ENCODE measurements at regions not wholly inside any gene's neighbourhood (a gene's known extent, or its start where the extent isn't known, plus 50 kb on each side); places are given as distances from the start of the nearest gene placed in this dataset.

DNA sequence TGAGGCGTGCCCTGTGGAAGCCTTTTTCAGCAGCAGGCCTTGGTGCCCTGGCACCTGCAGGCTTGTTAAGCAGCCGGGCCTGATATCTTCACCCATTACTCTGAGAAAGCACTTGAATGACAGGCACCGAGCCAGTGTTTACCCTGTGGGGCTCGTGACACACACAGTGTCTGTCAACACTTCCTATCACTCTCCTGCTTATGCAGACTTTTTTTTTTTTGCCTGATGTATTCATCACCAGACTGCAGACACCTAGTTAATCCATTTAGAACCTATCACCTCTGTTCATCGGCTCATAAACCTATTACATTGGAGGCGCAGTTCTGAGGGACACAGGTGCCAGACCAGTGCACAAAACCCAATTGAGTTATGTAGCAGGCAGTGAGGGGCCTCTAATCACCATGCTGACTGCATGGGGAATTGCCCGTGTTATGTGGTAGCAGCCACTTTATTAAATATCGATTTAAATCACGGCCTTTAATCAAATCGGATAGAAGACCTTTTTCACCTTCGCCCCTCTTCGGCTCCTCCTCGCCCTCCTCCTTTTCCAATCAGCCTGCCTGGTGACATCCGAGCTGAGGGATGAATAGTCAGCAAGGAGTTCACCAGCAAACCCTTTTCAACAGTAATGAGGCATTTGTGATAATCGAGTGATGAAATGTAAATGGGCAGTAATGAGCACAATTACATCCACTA, 962.9 kb upstream of the SLC35B3 start:
- Mint-ChIP-seq H3K27me3 (ENCODE audit: low read depth) (no peaks in the 10 kb centered on the region), H3K27ac (no peak overlapping the region), H3K4me1 (peaks cover 5% of the 10 kb centered on the region), H3K4me3 (no peak overlapping the region), H3K36me3 (ENCODE audit: low read depth) (no peaks in the 10 kb centered on the region), H3K9me3 (no peaks in the 10 kb centered on the region)
- TF ChIP-seq, protein P1, sequence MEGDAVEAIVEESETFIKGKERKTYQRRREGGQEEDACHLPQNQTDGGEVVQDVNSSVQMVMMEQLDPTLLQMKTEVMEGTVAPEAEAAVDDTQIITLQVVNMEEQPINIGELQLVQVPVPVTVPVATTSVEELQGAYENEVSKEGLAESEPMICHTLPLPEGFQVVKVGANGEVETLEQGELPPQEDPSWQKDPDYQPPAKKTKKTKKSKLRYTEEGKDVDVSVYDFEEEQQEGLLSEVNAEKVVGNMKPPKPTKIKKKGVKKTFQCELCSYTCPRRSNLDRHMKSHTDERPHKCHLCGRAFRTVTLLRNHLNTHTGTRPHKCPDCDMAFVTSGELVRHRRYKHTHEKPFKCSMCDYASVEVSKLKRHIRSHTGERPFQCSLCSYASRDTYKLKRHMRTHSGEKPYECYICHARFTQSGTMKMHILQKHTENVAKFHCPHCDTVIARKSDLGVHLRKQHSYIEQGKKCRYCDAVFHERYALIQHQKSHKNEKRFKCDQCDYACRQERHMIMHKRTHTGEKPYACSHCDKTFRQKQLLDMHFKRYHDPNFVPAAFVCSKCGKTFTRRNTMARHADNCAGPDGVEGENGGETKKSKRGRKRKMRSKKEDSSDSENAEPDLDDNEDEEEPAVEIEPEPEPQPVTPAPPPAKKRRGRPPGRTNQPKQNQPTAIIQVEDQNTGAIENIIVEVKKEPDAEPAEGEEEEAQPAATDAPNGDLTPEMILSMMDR (IDR thresholded peaks at IDR 0.05; ENCODE audit: unreplicated experiment in 3 of 3), result no peak

DNA sequence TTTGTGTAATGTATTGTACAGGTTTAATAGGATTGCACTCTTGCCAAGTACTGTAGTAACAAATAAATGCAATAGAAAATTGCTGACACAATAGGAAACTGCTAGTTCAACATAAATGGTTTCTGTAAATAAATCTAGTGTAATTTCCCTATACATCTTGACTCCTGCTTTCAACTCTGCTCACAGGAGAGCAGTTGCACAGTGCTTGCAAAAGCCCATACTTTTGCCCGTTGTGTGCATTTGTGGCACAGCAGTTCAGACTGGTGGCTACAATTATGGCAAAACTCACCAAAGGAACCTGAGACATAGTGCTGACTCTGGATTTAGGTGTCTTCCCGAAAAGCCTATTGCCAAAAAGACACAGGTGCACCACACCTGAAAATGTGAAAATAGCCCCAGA, 953.3 kb upstream of the SLC35B3 start:
- H3K4me1 Mint-ChIP-seq, result no peaks in the 10 kb centered on the region
- peaks cover 4% of the 10 kb centered on the region for H3K27me3 Mint-ChIP-seq (ENCODE audit: low read depth)
- no peak overlapping the region for H3K27ac Mint-ChIP-seq
- TF ChIP-seq, protein P1 (IDR thresholded peaks at IDR 0.05; ENCODE audit: unreplicated experiment in 3 of 3), result no peak
- H3K4me3 Mint-ChIP-seq, result no peak overlapping the region
- no peaks in the 10 kb centered on the region for H3K36me3 Mint-ChIP-seq (ENCODE audit: low read depth)
- no peaks in the 10 kb centered on the region for H3K9me3 Mint-ChIP-seq

DNA sequence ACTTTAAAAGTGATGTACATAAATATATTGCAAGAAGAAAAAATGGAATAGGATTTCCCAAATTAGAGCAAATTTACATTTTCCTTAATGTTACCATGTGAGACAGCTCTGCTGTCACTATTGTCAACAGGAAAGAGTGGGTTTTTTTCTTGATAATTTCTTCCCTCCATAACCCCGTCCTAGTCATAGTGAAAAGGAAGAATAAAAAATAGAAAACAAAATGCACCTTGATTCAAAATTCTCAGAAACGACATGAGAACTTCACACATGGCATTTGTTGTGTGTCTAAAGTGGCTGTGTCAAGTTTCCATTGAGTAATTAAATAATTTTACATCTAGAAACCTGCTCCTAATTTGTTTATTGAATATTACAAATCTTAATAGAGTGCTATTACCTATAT, 945.2 kb upstream of the SLC35B3 start:
- Mint-ChIP-seq H3K27ac (no peak overlapping the region), H3K9me3 (no peaks in the 10 kb centered on the region), H3K4me1 (no peaks in the 10 kb centered on the region), H3K4me3 (no peak overlapping the region), H3K36me3 (ENCODE audit: low read depth) (no peaks in the 10 kb centered on the region), H3K27me3 (ENCODE audit: low read depth) (peaks cover 3% of the 10 kb centered on the region)
- TF ChIP-seq, protein P1 (IDR thresholded peaks at IDR 0.05; ENCODE audit: unreplicated experiment in 3 of 3), result no peak

DNA sequence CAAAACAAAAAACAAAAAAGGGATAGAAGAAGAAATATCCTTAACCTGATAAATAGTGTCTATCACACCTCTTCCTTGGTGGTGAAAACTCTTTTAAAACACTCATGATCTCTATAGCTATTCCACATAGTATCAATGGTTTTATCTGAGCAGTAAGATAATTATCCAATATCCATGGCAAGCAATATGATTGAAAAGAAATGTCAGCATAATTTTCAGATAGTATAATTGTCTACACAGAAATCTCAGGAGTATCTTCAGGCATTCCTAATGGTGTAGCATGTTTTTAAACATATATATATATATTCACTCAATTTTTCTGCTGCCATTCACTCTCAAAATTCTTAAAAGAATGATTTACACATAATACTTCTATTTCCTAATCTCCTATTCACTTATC, 938.0 kb upstream of the SLC35B3 start:
- Mint-ChIP-seq H3K27ac (no peak overlapping the region), H3K4me1 (no peaks in the 10 kb centered on the region), H3K36me3 (ENCODE audit: low read depth) (no peaks in the 10 kb centered on the region), H3K27me3 (ENCODE audit: low read depth) (peaks cover 3% of the 10 kb centered on the region), H3K4me3 (no peak overlapping the region), H3K9me3 (no peaks in the 10 kb centered on the region)
- TF ChIP-seq, protein P1 (IDR thresholded peaks at IDR 0.05; ENCODE audit: unreplicated experiment in 3 of 3), result no peak

DNA sequence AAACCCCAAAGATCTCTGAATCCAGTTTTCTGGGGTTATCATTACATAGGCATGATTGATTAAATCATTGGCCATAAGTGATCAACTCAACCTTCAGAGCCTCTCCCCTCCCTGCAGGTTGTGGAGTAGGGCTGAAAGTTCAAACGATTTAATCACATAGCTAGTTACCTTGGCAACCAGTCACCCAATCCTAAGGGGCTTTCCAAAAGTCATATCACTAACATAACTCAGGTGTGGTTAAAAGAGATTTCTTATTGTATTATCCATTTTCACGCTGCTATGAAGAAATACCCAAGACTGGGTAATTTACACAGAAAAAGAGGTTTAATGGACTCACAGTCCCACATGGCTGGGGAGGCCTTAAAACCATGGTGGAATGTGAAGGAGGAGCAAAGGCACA, 935.1 kb upstream of the SLC35B3 start:
- Mint-ChIP-seq H3K36me3 (ENCODE audit: low read depth) (no peaks in the 10 kb centered on the region), H3K27ac (no peak overlapping the region), H3K9me3 (no peaks in the 10 kb centered on the region), H3K4me3 (no peak overlapping the region), H3K27me3 (ENCODE audit: low read depth) (no peaks in the 10 kb centered on the region), H3K4me1 (no peaks in the 10 kb centered on the region)
- TF ChIP-seq, protein P1 (IDR thresholded peaks at IDR 0.05; ENCODE audit: unreplicated experiment in 3 of 3), result no peak

DNA sequence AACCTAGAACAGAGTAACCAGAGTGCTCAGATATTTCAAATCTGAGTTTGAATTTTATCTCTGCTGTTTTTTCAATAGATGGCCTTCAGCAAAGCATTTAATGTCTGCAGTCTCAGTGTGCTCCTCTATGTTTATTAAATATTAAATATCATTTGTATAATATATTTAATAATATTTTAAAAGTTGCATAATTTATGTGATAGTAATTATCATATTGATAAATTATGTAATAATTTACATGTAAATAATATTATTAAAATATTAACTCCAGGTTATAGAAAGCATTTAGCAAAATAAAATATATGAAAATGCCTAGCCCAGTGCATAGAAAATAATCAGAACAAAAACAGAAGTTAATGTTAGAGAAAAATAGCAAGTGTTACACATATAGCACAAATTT, 930.0 kb upstream of the SLC35B3 start:
- H3K4me3 Mint-ChIP-seq, result no peak overlapping the region
- no peaks in the 10 kb centered on the region for H3K27me3 Mint-ChIP-seq (ENCODE audit: low read depth)
- peaks cover 7% of the 10 kb centered on the region for H3K9me3 Mint-ChIP-seq
- TF ChIP-seq, protein P1 (IDR thresholded peaks at IDR 0.05; ENCODE audit: unreplicated experiment in 3 of 3), result no peak
- no peak overlapping the region for H3K27ac Mint-ChIP-seq
- H3K4me1 Mint-ChIP-seq, result no peaks in the 10 kb centered on the region
- H3K36me3 Mint-ChIP-seq (ENCODE audit: low read depth), result no peaks in the 10 kb centered on the region

Data from nephron (organoid).